GM21423 (cell line): ENCODE measurements at regions not wholly inside any gene's neighbourhood (a gene's known extent, or its start where the extent isn't known, plus 50 kb on each side); places are given as distances from the start of the nearest gene placed in this dataset.

Experiments used
- ATAC-seq: cut with Tn5 transposase; IDR thresholded peaks from one replicate; pipeline ENCODE4 v1.9.1; 2021; ENCODE audit warnings: mild to moderate bottlenecking, moderate library complexity; ENCODE audit not compliant: unreplicated experiment

DNA sequence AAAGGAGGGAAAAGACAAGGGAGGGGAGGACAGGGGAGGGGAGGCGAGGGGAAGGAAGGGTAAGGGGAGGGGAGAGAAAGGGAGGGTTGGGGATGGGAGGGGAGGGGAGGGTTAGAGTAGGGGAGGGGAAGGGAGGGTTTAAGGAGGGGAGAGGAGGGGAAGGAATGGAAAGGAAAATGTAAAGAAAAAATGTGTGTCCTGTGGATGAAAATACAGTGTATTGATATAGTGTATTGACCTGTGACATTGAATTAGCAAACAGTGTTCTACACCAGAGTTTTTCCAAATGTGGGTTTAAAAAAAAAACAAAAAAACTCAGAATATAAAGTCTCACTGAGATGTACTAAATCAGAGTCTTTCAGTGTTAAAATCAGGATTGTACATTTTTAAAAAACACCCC, 1279.8 kb upstream of the ADGRL2 start:
- no peak for ATAC-seq

GRCh38 chr1:80517062-80517461, 1283.7 kb upstream of the ADGRL2 start:
- ATAC-seq: no peak

DNA sequence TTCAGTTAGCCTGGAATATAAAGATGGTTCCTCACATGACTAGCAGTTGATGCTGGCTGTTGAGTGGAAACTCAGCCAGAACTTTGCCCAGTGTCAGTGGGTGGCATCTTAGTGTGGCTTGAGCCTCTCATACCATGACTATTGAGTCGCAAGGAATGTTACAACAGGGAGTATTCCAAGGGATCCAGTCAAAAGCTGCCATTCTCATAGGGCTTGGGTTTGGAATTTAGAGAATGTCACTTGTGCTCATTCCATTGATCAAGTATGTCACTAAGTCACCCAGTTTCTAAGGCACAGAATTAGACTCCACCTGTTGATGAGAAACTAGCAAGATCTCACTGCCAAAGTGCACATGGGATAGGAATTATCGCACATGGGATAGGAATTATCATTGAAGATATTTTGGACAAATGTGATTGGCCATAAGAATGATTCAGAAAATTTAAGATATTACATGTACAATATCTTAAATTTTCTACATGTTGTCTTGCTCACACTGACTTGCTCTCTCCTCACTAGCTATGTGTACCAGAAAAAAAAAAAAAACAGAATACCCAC, 1290.7 kb upstream of the ADGRL2 start:
- no peak for ATAC-seq

GRCh38 chr1:80506216-80506615, 1294.5 kb upstream of the ADGRL2 start:
- no peak for ATAC-seq

GRCh38 chr1:80498673-80499072, 1302.1 kb upstream of the ADGRL2 start:
- ATAC-seq: no peak

GRCh38 chr1:80495806-80496205, 1304.9 kb upstream of the ADGRL2 start:
- ATAC-seq: no peak

DNA sequence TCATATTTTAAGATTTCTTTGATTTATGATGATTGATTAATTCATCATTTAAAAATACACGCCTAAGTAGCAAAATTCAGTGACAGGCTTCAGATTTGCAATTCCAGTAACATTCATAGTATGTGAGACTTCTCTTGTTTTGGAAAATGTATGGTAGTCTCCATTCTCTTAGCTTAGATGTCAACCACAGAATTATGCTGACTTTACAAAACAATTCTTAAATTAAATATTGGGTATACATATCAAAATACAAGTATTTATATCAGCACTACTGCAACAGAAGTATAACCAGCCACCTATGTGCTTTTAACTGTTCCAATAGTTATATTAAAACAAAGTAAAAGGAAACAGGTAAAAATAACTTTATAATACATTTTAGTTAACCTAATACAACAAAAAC, 1328.6 kb upstream of the ADGRL2 start:
- no peak for ATAC-seq

GRCh38 chr1:80468356-80468755, 1332.4 kb upstream of the ADGRL2 start:
- ATAC-seq: no peak

GRCh38 chr1:80462006-80462405, 1338.7 kb upstream of the ADGRL2 start:
- ATAC-seq: no peak

DNA sequence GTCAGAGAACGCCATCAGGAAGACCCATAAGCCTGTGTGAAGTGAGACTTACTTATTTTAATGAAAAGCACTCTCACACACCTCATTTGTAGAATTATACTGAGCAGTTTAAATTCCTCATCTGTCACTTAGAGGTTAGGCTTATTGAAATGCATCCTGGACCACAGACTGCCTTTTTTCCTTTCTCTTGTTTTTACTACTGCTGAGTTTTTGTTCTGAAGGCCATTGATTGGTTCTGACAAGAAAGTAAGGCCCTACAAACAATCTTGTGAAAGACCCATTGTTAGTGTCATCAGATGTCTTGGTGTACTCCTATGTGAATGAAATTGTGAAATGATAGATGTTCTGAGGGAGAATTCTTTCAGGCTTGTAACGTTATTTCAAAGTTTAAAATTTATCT, 1343.3 kb upstream of the ADGRL2 start:
- ATAC-seq: no peak

DNA sequence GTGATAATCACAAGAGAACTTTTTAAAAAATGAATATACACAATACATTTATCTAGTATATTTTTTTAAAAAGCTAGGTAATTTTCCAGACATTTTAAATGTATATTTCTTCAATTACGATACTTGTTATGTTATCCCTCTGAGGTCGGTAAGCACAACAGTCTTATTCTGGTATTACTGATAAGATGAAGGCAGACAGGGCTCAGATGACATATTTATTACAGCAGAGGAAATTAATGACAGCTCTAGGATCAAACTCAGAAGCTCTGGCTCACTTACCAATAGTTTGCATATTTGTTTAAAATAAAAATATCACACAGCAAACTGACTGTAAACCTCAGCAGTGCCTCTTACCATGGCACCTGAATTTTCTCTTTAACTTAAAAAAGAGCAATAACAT, 1347.0 kb upstream of the ADGRL2 start:
- no peak for ATAC-seq

DNA sequence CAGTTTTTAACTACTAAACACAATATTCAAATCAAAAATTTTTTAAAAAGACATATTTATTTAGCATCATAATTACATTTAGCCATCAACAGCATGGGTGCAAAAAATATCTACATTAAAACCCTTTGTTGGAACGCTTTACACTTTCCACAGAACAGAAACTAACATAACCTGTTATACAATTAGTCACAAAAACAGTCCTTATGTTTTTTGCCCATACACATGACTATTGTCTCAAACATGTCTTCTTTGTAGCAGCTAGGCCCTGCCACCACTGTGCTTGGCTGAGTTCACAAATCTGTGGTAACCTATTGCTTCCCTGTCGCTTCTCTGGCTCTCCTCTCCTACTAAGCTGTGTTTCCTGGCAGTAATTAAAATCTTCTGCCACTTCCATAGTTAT, 1350.0 kb upstream of the ADGRL2 start:
- no peak for ATAC-seq

DNA sequence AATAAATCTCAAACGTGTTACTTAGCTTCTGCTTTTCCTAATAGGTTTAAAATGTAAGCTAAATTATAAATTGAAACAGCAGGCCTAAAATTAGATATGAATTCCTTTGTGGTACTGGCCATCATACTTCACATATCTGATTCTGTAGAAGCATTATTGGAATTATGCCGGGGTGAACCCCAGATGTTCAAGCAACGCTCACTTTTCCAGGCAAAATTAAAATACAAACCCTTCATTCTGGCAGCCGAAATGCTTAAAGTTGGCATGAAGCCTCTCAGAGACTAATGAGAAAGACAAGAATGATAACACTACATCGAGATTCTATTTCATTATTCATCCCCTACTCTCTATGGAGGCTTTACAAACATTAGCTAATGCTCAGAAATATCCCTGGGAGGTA, 1352.7 kb upstream of the ADGRL2 start:
- no peak for ATAC-seq

DNA sequence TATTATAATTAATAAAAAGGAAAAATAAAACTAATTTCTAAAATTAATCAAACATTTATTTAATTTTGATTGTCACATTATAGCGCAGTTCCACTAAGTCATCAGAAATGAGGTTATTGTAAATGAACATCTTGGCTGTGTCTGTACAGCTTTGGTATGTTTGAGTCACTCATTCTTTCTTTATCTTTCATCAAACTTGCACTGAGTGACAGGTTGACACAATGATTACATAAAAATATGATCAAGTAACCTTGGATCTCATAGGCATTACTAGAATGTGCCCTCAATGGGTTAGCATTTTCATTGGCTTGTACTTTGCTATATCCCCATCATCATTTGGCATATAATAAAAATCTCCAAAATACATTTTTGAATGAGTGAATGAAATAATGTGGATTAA, 1353.2 kb upstream of the ADGRL2 start:
- ATAC-seq: no peak

GRCh38 chr1:80445033-80445432, 1355.7 kb upstream of the ADGRL2 start:
- ATAC-seq: no peak

DNA sequence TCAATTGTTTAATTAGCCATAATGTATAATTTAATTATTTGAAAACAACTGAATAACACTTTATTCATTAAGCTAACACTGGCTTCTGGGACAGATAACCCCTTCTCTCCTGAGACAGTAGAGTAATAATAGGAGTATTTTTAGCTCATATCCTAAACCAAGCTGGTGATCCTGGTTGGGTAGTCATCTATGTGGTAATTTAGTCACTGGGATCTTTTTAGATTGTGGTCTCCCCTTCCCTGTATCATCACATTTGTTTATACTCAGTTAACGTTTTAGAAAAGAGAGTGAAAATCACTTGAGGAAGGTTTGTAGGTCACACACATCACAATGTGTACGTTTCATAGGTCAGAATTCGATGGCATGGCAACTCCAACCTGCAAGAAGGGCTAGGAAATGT, 1356.6 kb upstream of the ADGRL2 start:
- ATAC-seq: no peak

GRCh38 chr1:80441664-80442063, 1359.1 kb upstream of the ADGRL2 start:
- ATAC-seq: no peak

DNA sequence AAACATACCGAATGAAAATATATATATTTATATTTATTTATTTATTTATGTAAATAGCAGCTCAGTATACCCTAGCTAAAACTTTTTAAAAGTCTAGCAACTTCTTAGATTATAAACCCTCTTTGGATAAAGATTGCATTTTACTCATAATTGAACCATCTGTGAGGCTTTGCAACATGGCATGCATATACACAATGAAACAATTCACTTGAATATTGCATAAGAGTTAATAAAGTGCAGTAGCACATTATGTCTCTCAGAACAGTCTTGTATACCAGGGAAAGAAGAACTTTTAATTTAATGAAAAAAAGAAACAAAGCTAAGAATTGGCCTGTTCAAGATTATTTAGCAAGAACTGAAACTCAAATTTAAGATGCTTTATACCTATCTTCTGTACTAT, 1363.9 kb upstream of the ADGRL2 start:
- no peak for ATAC-seq

GRCh38 chr1:80427881-80428280, 1372.9 kb upstream of the ADGRL2 start:
- ATAC-seq: no peak

- no peak for ATAC-seq
These were observed 1376.5 kb upstream of the ADGRL2 start for GRCh38 chr1:80424249-80424648.

- ATAC-seq: no peak
These were observed 1382.6 kb upstream of the ADGRL2 start for GRCh38 chr1:80418134-80418533.

DNA sequence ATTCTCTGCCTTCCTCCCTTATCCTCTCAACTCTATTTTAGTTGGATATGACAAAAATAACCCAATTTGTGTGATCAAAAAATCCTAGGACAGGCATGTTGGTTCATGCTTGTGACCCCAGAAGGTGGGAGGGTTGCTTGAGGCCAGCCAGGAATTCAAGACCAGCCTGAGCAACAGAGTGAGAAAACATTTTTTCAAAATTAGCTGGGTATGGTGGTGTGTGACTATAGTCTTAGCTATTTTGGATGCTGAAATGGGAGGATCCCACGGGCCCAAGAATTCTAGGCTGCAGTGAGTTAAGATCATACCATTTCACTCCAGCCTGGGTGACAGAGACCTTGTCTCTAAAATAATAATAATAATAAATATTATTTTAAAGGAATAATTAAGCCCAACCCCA, 1383.1 kb upstream of the ADGRL2 start:
- no peak for ATAC-seq

DNA sequence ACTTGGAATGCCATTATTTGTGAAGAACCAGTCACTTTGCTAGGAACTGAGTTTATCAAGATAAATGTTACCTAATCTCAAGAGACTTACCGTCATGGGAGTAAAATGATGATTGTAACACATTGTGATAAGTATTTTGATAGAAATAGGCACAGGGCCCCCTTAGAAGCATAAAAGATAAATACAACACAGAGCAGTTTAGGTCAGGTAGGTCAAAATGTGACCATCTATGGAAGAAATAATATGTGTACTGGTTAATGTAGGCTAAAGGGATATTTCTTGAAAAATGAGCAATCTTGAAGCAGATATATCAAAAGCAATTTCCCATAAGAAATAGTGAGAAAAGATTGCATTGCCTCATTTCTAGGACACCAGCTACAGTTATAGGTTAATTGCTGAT, 1386.8 kb upstream of the ADGRL2 start:
- no peak for ATAC-seq

DNA sequence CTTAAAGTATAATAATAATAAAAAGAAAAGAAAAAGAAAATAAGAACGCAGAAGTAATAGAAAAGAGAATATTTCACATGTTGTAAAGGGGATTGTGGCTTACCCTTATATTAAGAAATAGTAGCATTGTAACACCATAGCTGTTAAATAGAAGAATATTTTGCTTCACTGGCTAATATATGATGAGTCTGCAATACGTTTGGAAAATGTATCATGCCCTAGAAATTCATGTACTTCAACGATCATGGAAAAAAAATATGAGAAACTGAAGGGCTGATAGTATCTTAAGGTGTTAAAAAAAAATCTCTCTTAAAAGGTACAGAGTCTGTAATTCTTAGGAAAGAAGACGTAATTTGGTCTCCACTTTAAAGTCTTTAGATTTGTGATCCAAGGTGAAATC, 1390.5 kb upstream of the ADGRL2 start:
- no peak for ATAC-seq
